H9 (cell line): ENCODE measurements at regions not wholly inside any gene's neighbourhood (a gene's known extent, or its start where the extent isn't known, plus 50 kb on each side); places are given as distances from the start of the nearest gene placed in this dataset.

Source experiments
- DNase-seq: peaks from one replicate; pipeline ENCODE4 v3.0.0-alpha.2; 2017
- H2AFZ ChIP-seq: one replicate; pipeline ENCODE4 v1.6.1; 2013; ENCODE audit warnings: mild to moderate bottlenecking, low read length, control low read depth, moderate library complexity
- H2AK5ac ChIP-seq: 2 replicates; pipeline ENCODE4 v1.6.1; 2013; ENCODE audit warnings: low read length, control low read depth, mixed read lengths; ENCODE audit not compliant: insufficient read length
- H2BK120ac ChIP-seq: one replicate; pipeline ENCODE4 v1.6.1; 2013; ENCODE audit warnings: low read depth, mild to moderate bottlenecking, low read length, control low read depth, inconsistent platforms; ENCODE audit not compliant: poor library complexity, severe bottlenecking
- H2BK12ac ChIP-seq: 2 replicates; pipeline ENCODE4 v1.6.1; 2013; ENCODE audit warnings: low read length, control low read depth, mixed read lengths, low read depth; ENCODE audit not compliant: insufficient read length
- H2BK15ac ChIP-seq: 2 replicates; pipeline ENCODE4 v1.6.1; 2013; ENCODE audit warnings: low read depth, low read length, control low read depth
- H2BK20ac ChIP-seq: one replicate; pipeline ENCODE4 v1.6.1; 2013; ENCODE audit warnings: low read depth, mild to moderate bottlenecking, low read length, control low read depth, inconsistent platforms; ENCODE audit not compliant: poor library complexity, severe bottlenecking
- H2BK5ac ChIP-seq: 2 replicates; pipeline ENCODE4 v1.6.1; 2013; ENCODE audit warnings: low read length, control low read depth, mixed read lengths; ENCODE audit not compliant: insufficient read length
- H3K14ac ChIP-seq: 2 replicates; pipeline ENCODE4 v1.6.1; 2013; ENCODE audit warnings: low read length, control low read depth; ENCODE audit not compliant: insufficient read depth
- H3K18ac ChIP-seq: 2 replicates; pipeline ENCODE4 v1.6.1; 2013; ENCODE audit warnings: low read depth, mild to moderate bottlenecking, mixed read lengths, low read length, control low read depth; ENCODE audit not compliant: insufficient read length
- H3K23ac ChIP-seq: 2 replicates; pipeline ENCODE4 v1.6.1; 2013; ENCODE audit warnings: low read length, control low read depth, mixed read lengths, low read depth; ENCODE audit not compliant: insufficient read length
- H3K23me2 ChIP-seq: 2 replicates; pipeline ENCODE4 v1.6.1; 2013; ENCODE audit warnings: low read depth, mild to moderate bottlenecking, mixed read lengths, low read length, control low read depth; ENCODE audit not compliant: insufficient read length, poor library complexity, severe bottlenecking
- H3K27ac ChIP-seq: 2 replicates; pipeline ENCODE4 v1.5.1; 2013; ENCODE audit warnings: low read length, control low read depth, mixed read lengths, low read depth; ENCODE audit not compliant: insufficient read length
- H3K27me3 ChIP-seq: 2 replicates; pipeline ENCODE4 v1.6.1; 2013; ENCODE audit warnings: low read length, control low read depth, inconsistent platforms; ENCODE audit not compliant: insufficient read depth
- H3K4ac ChIP-seq: 2 replicates; pipeline ENCODE4 v1.6.1; 2013; ENCODE audit warnings: low read depth, mild to moderate bottlenecking, control low read depth, inconsistent platforms, low read length, moderate library complexity
- H3K4me1 ChIP-seq: 2 replicates; pipeline ENCODE4 v1.6.1; 2013; ENCODE audit warnings: low read length, control low read depth, inconsistent platforms; ENCODE audit not compliant: insufficient read depth
- H3K4me2 ChIP-seq: 2 replicates; pipeline ENCODE4 v1.6.1; 2013; ENCODE audit warnings: low read length, control low read depth, mixed read lengths; ENCODE audit not compliant: insufficient read length, insufficient read depth
- H3K56ac ChIP-seq: 2 replicates; pipeline ENCODE4 v1.6.1; 2013; ENCODE audit warnings: low read depth, mild to moderate bottlenecking, mixed read lengths, low read length, control low read depth; ENCODE audit not compliant: insufficient read length
- H3K79me1 ChIP-seq: 2 replicates; pipeline ENCODE4 v1.6.1; 2013; ENCODE audit warnings: low read depth, mild to moderate bottlenecking, moderate library complexity, low read length, control low read depth, inconsistent platforms; ENCODE audit not compliant: insufficient read depth, poor library complexity, severe bottlenecking
- H3K79me2 ChIP-seq: 2 replicates; pipeline ENCODE4 v1.6.1; 2013; ENCODE audit warnings: low read length, control low read depth, inconsistent platforms; ENCODE audit not compliant: insufficient read depth
- H3K9ac ChIP-seq: 2 replicates; pipeline ENCODE4 v1.6.1; 2013; ENCODE audit warnings: low read length, control low read depth, mixed read lengths; ENCODE audit not compliant: insufficient read length; ENCODE audit errors: extremely low read depth
- H3K9me3 ChIP-seq: one replicate; pipeline ENCODE4 v1.6.1; 2013; ENCODE audit warnings: low read depth, low read length, inconsistent platforms; ENCODE audit not compliant: control insufficient read depth
- H3T11ph ChIP-seq: one replicate; pipeline ENCODE4 v1.6.1; 2013; ENCODE audit warnings: mild to moderate bottlenecking, low read length, control low read depth, inconsistent platforms
- H4K20me1 ChIP-seq: one replicate; pipeline ENCODE4 v1.6.1; 2013; ENCODE audit not compliant: control insufficient read depth, insufficient read length, insufficient read depth
- H4K5ac ChIP-seq: 2 replicates; pipeline ENCODE4 v1.6.1; 2013; ENCODE audit warnings: low read depth, mild to moderate bottlenecking, mixed read lengths, low read length, control low read depth; ENCODE audit not compliant: insufficient read length
- H4K8ac ChIP-seq: replicated peaks from 2 replicates; pipeline ENCODE4 v1.6.1; 2013; ENCODE audit warnings: low read length, control low read depth, mixed read lengths, low read depth; ENCODE audit not compliant: insufficient read length
- H4K91ac ChIP-seq: 2 replicates; pipeline ENCODE4 v1.6.1; 2013; ENCODE audit warnings: low read depth, mild to moderate bottlenecking, moderate library complexity, mixed read lengths, low read length, control low read depth; ENCODE audit not compliant: insufficient read length
- H3K27ac Mint-ChIP-seq, 3 experiments: 2 replicates in 2 of 3; 3 replicates in 1 of 3; pipeline ENCODE4 v1.8.0; 2020 to 2021; ENCODE audit warnings: mixed read lengths in 3 of 3, mild to moderate bottlenecking in 1 of 3, moderate library complexity in 1 of 3
- H3K27me3 Mint-ChIP-seq: 2 replicates; pipeline ENCODE4 v1.8.0; 2021; ENCODE audit warnings: low read depth, mild to moderate bottlenecking, moderate library complexity, mixed read lengths
- H3K36me3 Mint-ChIP-seq, 3 experiments: 2 replicates in 2 of 3; 3 replicates in 1 of 3; pipeline ENCODE4 v1.8.0; 2020 to 2021; ENCODE audit warnings: low read depth in 3 of 3, mixed read lengths in 3 of 3; ENCODE audit not compliant: insufficient read depth in 1 of 3
- H3K4me1 Mint-ChIP-seq, 2 experiments: 2 replicates each; pipeline ENCODE4 v1.8.0; 2020; ENCODE audit warnings: mixed read lengths in 2 of 2
- H3K4me3 Mint-ChIP-seq, 2 experiments: 2 replicates in 1 of 2; 3 replicates in 1 of 2; pipeline ENCODE4 v1.8.0; 2020 to 2021; ENCODE audit warnings: mild to moderate bottlenecking in 2 of 2, mixed read lengths in 2 of 2, moderate library complexity in 1 of 2
- H3K9me3 Mint-ChIP-seq, 2 experiments: 2 replicates in 1 of 2; 3 replicates in 1 of 2; pipeline ENCODE4 v1.8.0; 2020; ENCODE audit warnings: mild to moderate bottlenecking in 2 of 2, mixed read lengths in 2 of 2, moderate library complexity in 1 of 2
- WGBS: extraction: QIAGEN DNeasy Blood & Tissue Kit; methylation state at CpG from one replicate; pipeline ENCODE4 v1.1.7; 2013; ENCODE audit warnings: missing lambda C conversion rate, low lambda C conversion rate, mixed read lengths; ENCODE audit not compliant: insufficient read length; ENCODE audit errors: extremely low coverage; 5-methylcytosine and 5-hydroxymethylcytosine counted together
- TF ChIP-seq, protein P1 (sequence below): fragments of 200-600 bp; sonication (generic); conservative IDR thresholded peaks from 3 replicates; pipeline ENCODE4 v1.8.0; 2021; ENCODE audit warnings: antibody characterized with exemption, mild to moderate bottlenecking

GRCh38 chr17:68665373-68665772, 64.2 kb upstream of the FAM20A start:
- Histone ChIP-seq H4K8ac (no peak overlapping the region), H4K5ac (no peak overlapping the region), H3K18ac (no peak overlapping the region), H4K91ac (no peak overlapping the region), H3K14ac (no peak overlapping the region), H3K23ac (no peak overlapping the region), H3K27ac (no peak overlapping the region), H3K9ac (no peak overlapping the region), H3K9me3 (no peaks in the 10 kb centered on the region), H2AK5ac (no peak overlapping the region), H3K27me3 (no peaks in the 10 kb centered on the region), H4K20me1 (no peaks in the 10 kb centered on the region), H2BK5ac (no peak overlapping the region), H3T11ph (no peak overlapping the region), H3K79me1 (no peaks in the 10 kb centered on the region), H3K56ac (no peak overlapping the region), H3K4me1 (peaks cover 6% of the 10 kb centered on the region), H2BK20ac (no peak overlapping the region), H3K4me2 (no peak overlapping the region), H2BK12ac (no peak overlapping the region), H2BK15ac (no peak overlapping the region), H3K4ac (no peak overlapping the region), H3K23me2 (no peaks in the 10 kb centered on the region), H3K79me2 (no peaks in the 10 kb centered on the region), H2AFZ (no peak overlapping the region), H2BK120ac (no peak overlapping the region)
- Mint-ChIP-seq H3K27me3 (no peaks in the 10 kb centered on the region), H3K36me3 (peaks cover 0 to 8% (median 0%) of the 10 kb centered on the region in 3 experiments; a peak in 2 of 7 replicates), H3K9me3 (peaks cover 0 to 7% of the 10 kb centered on the region in 2 experiments; a peak in 2 of 5 replicates), H3K4me3 (no peak overlapping the region), H3K4me1 (peaks cover 26 to 29% of the 10 kb centered on the region in 2 experiments), H3K27ac (no peak overlapping the region)
- TF ChIP-seq, protein P1, sequence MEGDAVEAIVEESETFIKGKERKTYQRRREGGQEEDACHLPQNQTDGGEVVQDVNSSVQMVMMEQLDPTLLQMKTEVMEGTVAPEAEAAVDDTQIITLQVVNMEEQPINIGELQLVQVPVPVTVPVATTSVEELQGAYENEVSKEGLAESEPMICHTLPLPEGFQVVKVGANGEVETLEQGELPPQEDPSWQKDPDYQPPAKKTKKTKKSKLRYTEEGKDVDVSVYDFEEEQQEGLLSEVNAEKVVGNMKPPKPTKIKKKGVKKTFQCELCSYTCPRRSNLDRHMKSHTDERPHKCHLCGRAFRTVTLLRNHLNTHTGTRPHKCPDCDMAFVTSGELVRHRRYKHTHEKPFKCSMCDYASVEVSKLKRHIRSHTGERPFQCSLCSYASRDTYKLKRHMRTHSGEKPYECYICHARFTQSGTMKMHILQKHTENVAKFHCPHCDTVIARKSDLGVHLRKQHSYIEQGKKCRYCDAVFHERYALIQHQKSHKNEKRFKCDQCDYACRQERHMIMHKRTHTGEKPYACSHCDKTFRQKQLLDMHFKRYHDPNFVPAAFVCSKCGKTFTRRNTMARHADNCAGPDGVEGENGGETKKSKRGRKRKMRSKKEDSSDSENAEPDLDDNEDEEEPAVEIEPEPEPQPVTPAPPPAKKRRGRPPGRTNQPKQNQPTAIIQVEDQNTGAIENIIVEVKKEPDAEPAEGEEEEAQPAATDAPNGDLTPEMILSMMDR, result no peak
- WGBS, result no CpG with 5 or more reads among the region's 1 CpG
- no peak for DNase-seq
